ENCODE measurements at regions not wholly inside any gene's neighbourhood (a gene's known extent, or its start where the extent isn't known, plus 50 kb on each side); places are given as distances from the start of the nearest gene placed in this dataset.

- Histone ChIP-seq H4K8ac (replicated peaks; ENCODE audit: insufficient read length, low read depth, low read length) (no peak overlapping the region), H3K4me1 (ENCODE audit: insufficient read depth, low read length) (no peaks in the 10 kb centered on the region), H3K23me2 (ENCODE audit: insufficient read length, low read depth, low read length, poor library complexity, severe bottlenecking) (no peaks in the 10 kb centered on the region), H2BK15ac (ENCODE audit: low read depth, low read length) (no peak overlapping the region), H2BK120ac (ENCODE audit: low read depth, low read length, poor library complexity, severe bottlenecking) (no peak overlapping the region), H3K23ac (ENCODE audit: insufficient read length, low read depth, low read length) (no peak overlapping the region), H4K20me1 (ENCODE audit: control insufficient read depth, insufficient read depth, insufficient read length) (no peaks in the 10 kb centered on the region), H3K4me2 (ENCODE audit: insufficient read depth, insufficient read length, low read length) (no peak overlapping the region), H3K9ac (ENCODE audit: extremely low read depth, insufficient read length, low read length) (no peak overlapping the region), H3T11ph (ENCODE audit: low read length) (no peak overlapping the region), H3K27ac (ENCODE audit: insufficient read length, low read depth, low read length) (no peak overlapping the region), H2BK5ac (ENCODE audit: insufficient read length, low read length) (no peak overlapping the region), H2AFZ (ENCODE audit: low read length) (no peak overlapping the region), H3K18ac (ENCODE audit: insufficient read length, low read depth, low read length) (no peak overlapping the region), H2BK12ac (ENCODE audit: insufficient read length, low read depth, low read length) (no peak overlapping the region), H3K79me1 (ENCODE audit: insufficient read depth, low read depth, low read length, poor library complexity, severe bottlenecking) (no peaks in the 10 kb centered on the region), H3K14ac (ENCODE audit: insufficient read depth, low read length) (no peak overlapping the region), H4K91ac (ENCODE audit: insufficient read length, low read depth, low read length) (no peak overlapping the region), H3K56ac (ENCODE audit: insufficient read length, low read depth, low read length) (no peak overlapping the region), H2BK20ac (ENCODE audit: low read depth, low read length, poor library complexity, severe bottlenecking) (no peak overlapping the region), H4K5ac (ENCODE audit: insufficient read length, low read depth, low read length) (no peak overlapping the region), H3K4ac (ENCODE audit: low read depth, low read length) (no peak overlapping the region), H2AK5ac (ENCODE audit: insufficient read length, low read length) (no peak overlapping the region), H3K9me3 (ENCODE audit: control insufficient read depth, low read depth, low read length) (no peaks in the 10 kb centered on the region), H3K27me3 (ENCODE audit: insufficient read depth, low read length) (no peaks in the 10 kb centered on the region), H3K79me2 (ENCODE audit: insufficient read depth, low read length) (no peaks in the 10 kb centered on the region)
- no peaks in the 10 kb centered on the region for H3K27me3 Mint-ChIP-seq (ENCODE audit: low read depth)
- no peak overlapping the region for H3K27ac Mint-ChIP-seq
- H3K4me3 Mint-ChIP-seq: no peak overlapping the region
- TF ChIP-seq, protein P1, sequence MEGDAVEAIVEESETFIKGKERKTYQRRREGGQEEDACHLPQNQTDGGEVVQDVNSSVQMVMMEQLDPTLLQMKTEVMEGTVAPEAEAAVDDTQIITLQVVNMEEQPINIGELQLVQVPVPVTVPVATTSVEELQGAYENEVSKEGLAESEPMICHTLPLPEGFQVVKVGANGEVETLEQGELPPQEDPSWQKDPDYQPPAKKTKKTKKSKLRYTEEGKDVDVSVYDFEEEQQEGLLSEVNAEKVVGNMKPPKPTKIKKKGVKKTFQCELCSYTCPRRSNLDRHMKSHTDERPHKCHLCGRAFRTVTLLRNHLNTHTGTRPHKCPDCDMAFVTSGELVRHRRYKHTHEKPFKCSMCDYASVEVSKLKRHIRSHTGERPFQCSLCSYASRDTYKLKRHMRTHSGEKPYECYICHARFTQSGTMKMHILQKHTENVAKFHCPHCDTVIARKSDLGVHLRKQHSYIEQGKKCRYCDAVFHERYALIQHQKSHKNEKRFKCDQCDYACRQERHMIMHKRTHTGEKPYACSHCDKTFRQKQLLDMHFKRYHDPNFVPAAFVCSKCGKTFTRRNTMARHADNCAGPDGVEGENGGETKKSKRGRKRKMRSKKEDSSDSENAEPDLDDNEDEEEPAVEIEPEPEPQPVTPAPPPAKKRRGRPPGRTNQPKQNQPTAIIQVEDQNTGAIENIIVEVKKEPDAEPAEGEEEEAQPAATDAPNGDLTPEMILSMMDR (conservative IDR thresholded peaks at IDR 0.05): peak; percentile 62
- H3K4me1 Mint-ChIP-seq: peaks cover 2% of the 10 kb centered on the region in 2 experiments; a peak in 2 of 4 replicates
- H3K9me3 Mint-ChIP-seq: no peaks in the 10 kb centered on the region
- no peak for DNase-seq
- H3K36me3 Mint-ChIP-seq (ENCODE audit: insufficient read depth in 1 of 3, low read depth in 3 of 3): no peaks in the 10 kb centered on the region
Observed at GRCh38 chr9:118829334-118829733, 539.9 kb downstream of the BRINP1 start.

Measured in H9 (cell line).